ENCODE measurements at regions not wholly inside any gene's neighbourhood (a gene's known extent, or its start where the extent isn't known, plus 50 kb on each side); places are given as distances from the start of the nearest gene placed in this dataset.
"Not testable (repeated sequence)": the region's sequence is repeated elsewhere in the genome, so short reads cannot be mapped to it uniquely, and the experiment has no call there.

- Histone ChIP-seq H3K4me3 (replicated peaks; ENCODE audit: low read depth, low read length) (no peak overlapping the region), H3K36me3 (ENCODE audit: control insufficient read depth, insufficient read depth, low read length) (no peaks in the 10 kb centered on the region), H3K27me3 (replicated peaks; ENCODE audit: control insufficient read depth, insufficient read depth, low read length) (no peaks in the 10 kb centered on the region)
- no peak for TF ChIP-seq CTCF (IDR thresholded peaks at IDR 0.05; ENCODE audit: insufficient read depth, low read length, poor library complexity, severe bottlenecking)
- no peak for DNase-seq (ENCODE audit: extremely low read depth, insufficient read length)
Measured at GRCh38 chr13:44715287-44716230, 139.4 kb upstream of the TSC22D1 start.

GRCh38 chr13:44713788-44714469 is 137.8 kb upstream of the TSC22D1 start:
- no peaks in the 10 kb centered on the region for H3K27me3 ChIP-seq (replicated peaks; ENCODE audit: control insufficient read depth, insufficient read depth, low read length)
- TF ChIP-seq CTCF (IDR thresholded peaks at IDR 0.05; ENCODE audit: insufficient read depth, low read length, poor library complexity, severe bottlenecking): no peak
- no peaks in the 10 kb centered on the region for H3K36me3 ChIP-seq (ENCODE audit: control insufficient read depth, insufficient read depth, low read length)
- DNase-seq (ENCODE audit: extremely low read depth, insufficient read length): no peak
- no peak overlapping the region for H3K4me3 ChIP-seq (replicated peaks; ENCODE audit: low read depth, low read length)

- no peak for DNase-seq (ENCODE audit: extremely low read depth, insufficient read length)
- Histone ChIP-seq H3K27me3 (replicated peaks; ENCODE audit: control insufficient read depth, insufficient read depth, low read length) (no peaks in the 10 kb centered on the region), H3K36me3 (ENCODE audit: control insufficient read depth, insufficient read depth, low read length) (no peaks in the 10 kb centered on the region), H3K4me3 (replicated peaks; ENCODE audit: low read depth, low read length) (no peak overlapping the region)
- no peak for TF ChIP-seq CTCF (IDR thresholded peaks at IDR 0.05; ENCODE audit: insufficient read depth, low read length, poor library complexity, severe bottlenecking)
Measured at GRCh38 chr13:44711706-44712105, 135.6 kb upstream of the TSC22D1 start.

- Histone ChIP-seq H3K4me3 (replicated peaks; ENCODE audit: low read depth, low read length) (no peak overlapping the region), H3K36me3 (ENCODE audit: control insufficient read depth, insufficient read depth, low read length) (no peaks in the 10 kb centered on the region), H3K27me3 (replicated peaks; ENCODE audit: control insufficient read depth, insufficient read depth, low read length) (no peaks in the 10 kb centered on the region)
- no peak for DNase-seq (ENCODE audit: extremely low read depth, insufficient read length)
- no peak for TF ChIP-seq CTCF (IDR thresholded peaks at IDR 0.05; ENCODE audit: insufficient read depth, low read length, poor library complexity, severe bottlenecking)
Measured at GRCh38 chr13:44710576-44710975, 134.4 kb upstream of the TSC22D1 start.

GRCh38 chr13:44704811-44705210 is 128.7 kb upstream of the TSC22D1 start:
- not testable (repeated sequence) for H3K4me3 ChIP-seq (replicated peaks; ENCODE audit: low read depth, low read length); DNase-seq (ENCODE audit: extremely low read depth, insufficient read length); H3K36me3 ChIP-seq (ENCODE audit: control insufficient read depth, insufficient read depth, low read length); H3K27me3 ChIP-seq (replicated peaks; ENCODE audit: control insufficient read depth, insufficient read depth, low read length)

GRCh38 chr13:44703371-44703770 is 127.2 kb upstream of the TSC22D1 start:
- Histone ChIP-seq H3K36me3 (ENCODE audit: control insufficient read depth, insufficient read depth, low read length) (no peaks in the 10 kb centered on the region), H3K4me3 (replicated peaks; ENCODE audit: low read depth, low read length) (no peak overlapping the region), H3K27me3 (replicated peaks; ENCODE audit: control insufficient read depth, insufficient read depth, low read length) (no peaks in the 10 kb centered on the region)
- DNase-seq (ENCODE audit: extremely low read depth, insufficient read length): no peak
- TF ChIP-seq CTCF (IDR thresholded peaks at IDR 0.05; ENCODE audit: insufficient read depth, low read length, poor library complexity, severe bottlenecking): no peak

Data from GM06990 (cell line).